ENCODE measurements at regions not wholly inside any gene's neighbourhood (a gene's known extent, or its start where the extent isn't known, plus 50 kb on each side); places are given as distances from the start of the nearest gene placed in this dataset.

GRCh38 chr2:120930864-120931263, 195.2 kb downstream of the GLI2 start:
- TF ChIP-seq, protein P1, sequence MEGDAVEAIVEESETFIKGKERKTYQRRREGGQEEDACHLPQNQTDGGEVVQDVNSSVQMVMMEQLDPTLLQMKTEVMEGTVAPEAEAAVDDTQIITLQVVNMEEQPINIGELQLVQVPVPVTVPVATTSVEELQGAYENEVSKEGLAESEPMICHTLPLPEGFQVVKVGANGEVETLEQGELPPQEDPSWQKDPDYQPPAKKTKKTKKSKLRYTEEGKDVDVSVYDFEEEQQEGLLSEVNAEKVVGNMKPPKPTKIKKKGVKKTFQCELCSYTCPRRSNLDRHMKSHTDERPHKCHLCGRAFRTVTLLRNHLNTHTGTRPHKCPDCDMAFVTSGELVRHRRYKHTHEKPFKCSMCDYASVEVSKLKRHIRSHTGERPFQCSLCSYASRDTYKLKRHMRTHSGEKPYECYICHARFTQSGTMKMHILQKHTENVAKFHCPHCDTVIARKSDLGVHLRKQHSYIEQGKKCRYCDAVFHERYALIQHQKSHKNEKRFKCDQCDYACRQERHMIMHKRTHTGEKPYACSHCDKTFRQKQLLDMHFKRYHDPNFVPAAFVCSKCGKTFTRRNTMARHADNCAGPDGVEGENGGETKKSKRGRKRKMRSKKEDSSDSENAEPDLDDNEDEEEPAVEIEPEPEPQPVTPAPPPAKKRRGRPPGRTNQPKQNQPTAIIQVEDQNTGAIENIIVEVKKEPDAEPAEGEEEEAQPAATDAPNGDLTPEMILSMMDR (IDR thresholded peaks at IDR 0.05; ENCODE audit: low read depth, low read length) = no peak
- TF ChIP-seq, protein P2, sequence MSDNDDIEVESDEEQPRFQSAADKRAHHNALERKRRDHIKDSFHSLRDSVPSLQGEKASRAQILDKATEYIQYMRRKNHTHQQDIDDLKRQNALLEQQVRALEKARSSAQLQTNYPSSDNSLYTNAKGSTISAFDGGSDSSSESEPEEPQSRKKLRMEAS (IDR thresholded peaks at IDR 0.05; ENCODE audit: low read depth, low read length) = no peak

Measured in NB4 (cell line).